Activated T-cell treated with anti-CD3 and anti-CD28 coated beads for 24 hours (primary cell): ENCODE measurements at regions not wholly inside any gene's neighbourhood (a gene's known extent, or its start where the extent isn't known, plus 50 kb on each side); places are given as distances from the start of the nearest gene placed in this dataset.
"Not testable (repeated sequence)": the region's sequence is repeated elsewhere in the genome, so short reads cannot be mapped to it uniquely, and the experiment has no call there.

Source experiments
- DNase-seq: peaks from one replicate; pipeline ENCODE4 v3.0.0-alpha.2; 2020; ENCODE audit warnings: low read depth

DNA sequence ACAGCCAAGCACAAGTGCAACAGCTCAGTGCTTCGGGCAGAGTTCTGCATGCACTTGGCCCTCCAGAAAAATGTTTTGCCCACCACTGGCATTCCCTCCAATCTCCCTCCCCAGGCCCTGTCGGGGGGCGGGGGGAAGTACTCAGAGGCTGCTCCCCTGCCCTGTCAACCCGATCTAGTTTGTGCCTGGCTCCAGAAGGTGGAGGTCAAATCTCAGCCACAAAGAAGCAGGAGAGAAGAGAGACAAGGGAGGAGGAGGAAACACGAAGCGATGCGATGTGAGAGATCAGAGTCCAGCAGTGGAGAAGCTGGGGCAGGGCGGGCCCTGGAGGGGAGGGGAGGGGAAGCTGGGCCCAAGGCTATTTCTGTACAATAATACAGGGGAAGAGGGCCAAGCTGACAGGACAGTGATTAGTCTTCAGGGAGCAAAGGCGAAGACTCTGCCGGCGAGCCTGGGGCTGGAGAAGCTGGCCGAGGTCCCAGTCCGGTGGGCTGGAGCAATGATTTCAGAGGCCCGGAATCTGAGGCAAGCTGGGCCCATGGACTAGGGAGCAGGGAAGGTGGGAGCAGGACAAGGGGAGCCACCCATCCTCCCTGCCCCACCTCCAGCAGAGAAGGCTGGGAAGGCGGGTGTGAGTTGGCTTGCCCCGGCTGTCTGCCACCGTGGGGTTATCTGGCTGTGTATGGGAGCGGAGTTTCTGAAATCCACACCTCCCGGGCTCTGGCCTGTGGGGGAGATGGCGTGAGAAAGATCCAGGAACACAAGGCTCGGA lies 167.1 kb downstream of the EFNB1 start:
- no peak for DNase-seq

DNA sequence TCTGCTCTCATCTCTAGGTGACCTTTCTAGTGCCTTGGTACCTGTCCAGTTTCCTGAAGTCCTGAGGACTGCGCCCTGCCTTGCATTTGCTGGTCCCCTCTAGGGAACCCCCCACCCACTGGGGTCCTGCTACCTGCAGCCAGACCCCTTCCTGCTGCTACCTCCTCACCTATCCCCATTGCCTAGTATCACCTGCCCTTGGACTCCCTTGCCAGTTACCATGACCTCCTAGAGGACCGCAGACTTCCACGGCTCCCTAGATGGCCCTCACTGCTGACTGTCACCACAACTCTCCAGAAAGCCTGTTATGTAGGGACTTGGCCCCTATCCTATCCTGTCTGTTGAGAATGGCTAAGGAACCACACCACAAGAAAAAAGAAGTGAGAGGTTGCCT lies 166.6 kb downstream of the EFNB1 start:
- no peak for DNase-seq

DNA sequence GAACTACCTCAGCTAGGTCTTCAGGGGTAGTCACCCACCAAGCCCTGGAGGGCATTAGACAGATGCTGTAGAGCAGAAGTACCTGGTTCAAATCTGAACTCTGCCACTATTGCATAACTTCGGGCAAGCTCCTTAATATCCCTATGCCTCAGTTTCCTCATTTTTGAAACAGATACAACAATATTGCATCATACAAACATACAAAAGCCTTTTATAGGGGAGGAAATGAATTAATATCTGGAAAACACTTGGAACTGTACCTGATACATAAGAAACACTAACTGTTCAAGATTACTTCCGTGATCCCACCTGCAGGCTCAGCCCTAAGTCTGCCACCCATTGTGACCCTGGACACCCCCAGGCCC lies 166.1 kb downstream of the EFNB1 start:
- no peak for DNase-seq

DNA sequence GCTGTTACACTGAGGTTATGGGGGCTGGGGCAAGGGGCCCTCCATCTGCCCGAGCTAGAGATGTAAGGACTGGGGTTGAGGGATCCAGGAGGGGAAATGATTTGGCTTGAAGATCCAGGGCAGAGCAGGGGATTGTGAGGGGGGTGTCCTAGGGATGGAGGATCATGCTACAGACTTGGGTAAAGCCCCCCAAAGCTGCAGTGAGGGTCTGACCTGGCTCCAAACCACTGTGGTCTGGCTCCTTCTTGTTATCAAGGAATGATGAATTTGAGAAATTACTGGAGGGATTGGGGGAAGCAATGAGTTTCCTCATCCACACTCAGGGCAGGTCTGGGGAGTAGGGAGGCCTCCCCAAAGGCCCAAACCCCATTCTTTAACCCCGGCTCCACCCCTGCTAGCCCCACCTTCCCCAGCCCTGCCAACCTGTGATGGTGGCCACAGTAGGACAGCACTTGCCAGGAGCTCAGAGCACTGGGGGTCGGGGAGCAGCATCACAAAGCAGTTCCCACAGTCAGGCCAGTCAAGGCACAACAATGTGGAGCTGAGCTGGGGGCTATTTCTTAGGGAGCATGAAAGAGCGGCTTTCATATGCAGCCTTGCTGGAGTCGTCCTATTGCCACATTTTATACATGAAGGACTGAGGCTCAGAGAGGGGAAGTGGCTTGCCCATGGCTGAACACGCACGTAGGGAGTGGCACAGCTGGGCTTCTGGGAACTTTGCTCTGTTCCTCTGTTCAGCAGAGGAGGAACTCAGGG lies 165.5 kb downstream of the EFNB1 start:
- no peak for DNase-seq

DNA sequence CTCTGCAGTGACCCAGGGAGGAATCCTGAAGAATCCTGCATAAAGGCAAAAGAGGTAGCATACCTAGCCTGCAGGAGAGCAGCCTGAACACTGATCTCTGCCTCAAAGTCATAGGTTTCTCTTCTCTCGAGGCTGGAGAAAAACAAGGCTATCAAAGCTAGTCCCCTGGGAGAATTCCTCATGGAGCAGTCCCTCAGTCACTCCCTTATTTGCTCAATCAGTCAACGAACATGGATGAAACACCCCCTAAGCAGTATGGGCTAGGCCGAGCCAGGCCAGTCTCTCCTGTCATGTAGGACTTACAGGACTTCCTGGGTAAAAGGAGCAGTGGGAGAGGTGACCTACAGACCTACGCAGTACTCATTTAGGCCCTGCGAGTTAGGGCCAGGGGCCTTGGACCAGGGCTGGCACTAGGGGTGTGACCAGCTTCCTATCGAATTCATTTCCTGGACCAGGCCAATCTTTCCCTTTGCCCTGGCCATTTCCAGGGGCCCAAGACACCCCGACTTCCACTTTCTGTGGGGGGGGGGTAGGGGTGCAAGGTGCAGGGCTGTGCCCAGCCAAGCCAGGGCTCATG lies 164.1 kb downstream of the EFNB1 start:
- DNase-seq: no peak

DNA sequence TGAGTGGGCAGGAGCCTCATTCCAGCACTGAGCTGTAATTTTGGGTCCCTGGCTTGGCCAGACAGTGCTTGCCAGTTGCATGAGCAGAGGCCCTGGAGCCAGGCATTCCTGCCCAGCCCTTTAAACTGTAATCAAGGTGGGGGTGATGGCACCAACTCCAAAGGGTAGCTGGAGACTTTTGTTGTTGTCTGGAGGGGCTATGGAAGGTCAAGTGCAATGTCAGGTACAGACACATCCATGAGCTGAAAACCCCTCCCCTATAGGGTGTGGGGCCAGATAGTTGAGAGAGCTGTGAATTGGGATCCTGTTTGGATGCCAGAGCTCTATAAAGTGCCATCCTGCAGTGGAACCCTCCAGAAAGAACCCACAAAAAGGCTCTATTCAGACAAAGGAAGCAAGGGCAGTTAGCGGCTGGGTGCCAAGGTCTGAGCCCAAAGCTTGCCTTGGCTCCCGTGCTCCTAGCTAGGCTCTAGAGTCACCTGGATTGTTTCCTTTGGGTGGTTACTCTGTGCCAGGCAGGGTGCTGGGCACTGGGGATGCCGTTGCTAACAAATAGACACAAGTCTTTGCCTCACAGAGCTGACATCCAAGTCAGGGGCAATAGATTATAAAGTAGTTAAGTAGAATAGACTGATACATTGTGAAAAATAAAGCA lies 163.0 kb downstream of the EFNB1 start:
- DNase-seq: no peak

DNA sequence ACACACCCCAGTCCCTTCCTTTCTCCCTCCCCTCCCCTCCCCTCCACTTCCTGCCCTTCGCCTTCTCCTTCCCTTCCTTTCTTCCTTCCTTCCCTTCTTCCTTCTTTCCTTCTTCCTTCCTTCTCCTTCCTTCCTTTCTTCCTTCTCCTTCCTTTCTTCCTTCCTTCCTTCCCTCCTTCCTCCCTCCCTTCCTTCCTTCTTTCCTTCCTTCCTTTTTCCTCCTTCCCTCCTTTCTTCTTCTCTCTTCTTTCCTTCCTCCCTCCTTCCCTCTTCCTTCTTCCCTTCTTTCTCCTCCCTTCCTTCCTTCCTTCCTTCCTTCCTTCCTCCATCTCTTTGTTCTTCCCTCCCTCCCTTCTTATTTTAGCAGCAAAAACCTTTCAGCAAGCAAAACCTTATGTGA lies 162.1 kb downstream of the EFNB1 start:
- no peak for DNase-seq

DNA sequence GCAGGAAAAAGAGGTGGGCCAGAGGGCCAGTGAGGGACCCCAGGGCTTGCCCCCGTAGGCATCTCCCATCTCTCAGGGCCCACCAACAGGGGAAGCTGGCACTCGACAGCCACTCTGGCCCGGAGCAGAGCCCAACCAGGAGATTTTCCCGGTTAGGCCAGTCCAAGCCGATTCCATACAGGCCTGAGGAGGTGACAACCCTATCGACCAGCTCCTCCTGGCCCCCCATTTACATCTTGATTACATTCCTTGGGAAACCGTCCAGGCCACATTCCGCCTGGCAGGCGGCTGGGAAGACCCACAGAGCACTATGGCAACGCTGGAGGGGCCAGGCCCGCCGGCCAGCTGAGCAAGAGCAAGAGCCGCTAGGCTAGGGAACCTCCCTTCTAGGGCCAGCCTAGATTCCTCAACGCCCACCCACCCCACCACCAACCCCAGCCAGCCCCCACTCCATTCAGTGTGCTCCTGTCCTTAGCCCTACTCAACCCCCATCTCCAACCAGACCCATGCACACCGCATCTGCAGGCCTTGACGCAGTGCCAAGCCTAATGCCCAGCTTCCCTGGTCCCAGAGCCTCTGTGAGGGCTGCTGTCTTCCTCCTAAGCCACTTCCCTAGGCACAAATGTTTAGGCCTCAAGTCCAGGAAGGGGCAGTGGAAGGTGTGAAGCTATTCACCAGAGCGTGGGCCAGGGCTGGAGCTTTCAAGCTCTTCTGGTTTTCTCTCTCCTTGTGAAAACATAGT lies 161.2 kb downstream of the EFNB1 start:
- DNase-seq: no peak

DNA sequence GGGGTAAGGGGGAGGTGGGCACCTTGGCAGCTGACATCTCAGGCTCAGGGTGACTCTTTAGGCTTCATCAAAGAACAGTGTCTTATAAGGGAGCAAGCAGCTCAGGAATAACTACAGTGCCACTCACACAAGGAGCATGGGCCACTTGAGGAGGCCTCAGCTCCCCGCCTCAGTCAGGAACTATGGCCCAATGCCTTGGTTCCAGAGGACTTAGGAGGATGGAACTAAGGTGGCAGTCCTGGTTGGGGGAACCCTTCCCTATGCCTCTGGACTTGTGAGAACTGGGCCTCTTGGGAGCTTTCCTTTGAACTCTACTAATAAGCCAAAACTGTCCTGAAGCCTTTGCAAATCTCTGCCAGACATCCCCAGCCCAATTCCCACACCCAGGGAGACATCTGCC lies 160.6 kb downstream of the EFNB1 start:
- DNase-seq: no peak

DNA sequence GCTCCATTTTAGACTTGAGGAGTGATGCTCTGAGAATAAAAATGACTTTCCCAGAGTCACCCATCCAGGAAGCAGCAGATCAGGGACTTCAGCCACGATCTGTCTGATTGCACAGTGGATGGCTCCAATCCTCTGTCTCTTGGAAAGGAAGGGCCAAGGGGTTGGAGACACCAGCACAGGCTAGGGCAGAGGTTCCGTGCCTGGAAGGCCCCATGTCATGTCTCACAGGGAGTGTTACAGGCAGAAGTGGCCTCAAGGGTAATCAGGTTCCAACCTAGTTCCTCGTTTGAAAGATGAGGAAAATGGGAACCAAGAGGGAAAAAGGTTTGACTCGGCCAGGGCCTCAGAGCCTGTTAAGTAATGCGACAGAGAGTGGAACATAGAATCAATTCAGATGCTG lies 160.0 kb downstream of the EFNB1 start:
- no peak for DNase-seq

DNA sequence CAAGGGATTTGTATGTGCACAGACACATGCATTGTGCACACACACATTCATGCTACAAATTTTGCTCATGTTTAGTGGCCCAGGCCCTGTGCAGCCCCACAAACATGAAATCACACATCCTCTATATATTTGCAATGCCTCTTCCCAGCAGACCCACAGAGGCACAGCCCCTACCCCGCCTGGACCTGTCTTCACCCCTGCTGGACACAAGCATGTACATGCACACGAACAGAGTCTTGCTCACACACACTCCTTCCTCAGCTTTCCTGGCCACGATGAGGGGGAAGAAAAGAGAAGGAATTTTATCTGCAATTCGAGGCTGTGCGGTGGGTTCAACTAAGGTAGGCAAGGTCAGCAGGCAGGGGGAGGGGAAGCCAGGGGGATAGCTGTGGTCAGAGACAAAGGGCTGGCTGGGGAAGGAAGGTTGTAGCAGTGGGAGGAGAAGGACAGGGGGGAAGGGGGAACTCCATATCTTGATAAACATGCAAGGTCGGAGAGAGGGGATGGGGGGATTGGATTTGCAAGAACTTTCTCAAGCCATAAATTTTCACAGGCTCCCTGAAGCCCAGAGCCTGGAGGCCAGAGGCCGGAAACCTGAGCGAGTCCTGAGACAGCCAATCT lies 156.4 kb downstream of the EFNB1 start:
- DNase-seq: no peak

DNA sequence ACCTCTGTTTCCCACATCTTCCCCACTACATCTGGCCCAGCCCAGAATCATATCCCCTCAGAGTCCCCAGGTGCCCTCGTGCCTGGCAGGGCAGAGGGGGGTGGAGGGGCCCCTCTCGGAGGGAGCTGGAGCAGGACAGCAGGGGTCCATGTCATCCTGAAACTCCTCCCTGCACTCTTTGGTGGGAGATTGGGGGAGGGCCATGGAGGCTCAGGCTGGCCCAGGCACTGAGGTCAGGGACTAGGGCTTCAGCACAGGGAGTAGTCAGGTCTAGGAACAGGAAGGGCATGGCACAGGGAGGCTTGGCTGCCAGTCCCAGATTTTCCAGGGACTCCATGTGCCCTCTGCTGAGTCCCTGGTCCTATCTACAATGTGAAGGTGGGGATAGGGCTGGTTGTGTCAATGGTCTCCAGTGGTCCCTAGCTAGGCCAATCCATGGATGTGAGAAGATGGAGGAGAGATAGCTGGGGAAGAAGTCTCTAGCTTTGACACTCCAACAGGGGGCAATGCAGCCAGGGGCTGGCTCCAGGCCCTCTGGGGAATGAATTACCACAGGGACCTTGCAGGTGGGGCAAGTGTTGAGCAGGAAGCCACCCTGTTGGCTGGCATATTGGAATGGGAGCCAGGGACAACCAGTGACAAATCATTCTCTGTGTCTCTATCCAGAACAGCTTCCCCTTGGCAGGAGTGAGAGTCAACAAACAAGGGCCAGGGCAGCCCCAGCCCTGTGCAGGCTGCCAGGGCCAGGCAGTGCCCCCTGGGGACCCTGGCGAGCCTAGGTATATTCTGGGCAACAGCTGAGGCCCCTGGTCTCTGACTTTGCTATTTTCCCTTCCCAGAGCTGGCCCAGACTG lies 154.4 kb downstream of the EFNB1 start:
- no peak for DNase-seq

DNA sequence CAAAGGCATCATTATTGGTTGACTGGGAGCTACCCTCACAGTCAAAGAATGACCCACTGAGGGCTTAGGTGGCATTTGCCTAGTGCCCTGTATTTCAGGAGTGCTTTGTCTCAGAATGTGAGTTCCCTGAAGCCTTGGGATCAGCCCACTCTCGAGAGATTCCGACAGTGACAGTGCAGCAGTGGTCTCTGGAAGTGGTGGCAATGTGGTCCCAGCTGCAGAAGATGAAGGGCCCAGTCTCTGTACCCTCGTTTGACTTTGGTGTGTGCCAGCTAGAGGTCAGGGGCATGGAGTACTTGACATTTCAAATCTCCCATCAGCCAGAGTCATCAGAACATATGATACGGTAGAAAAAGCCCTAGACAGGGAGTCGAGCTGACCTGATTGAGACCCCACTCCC lies 153.7 kb downstream of the EFNB1 start:
- DNase-seq: no peak

DNA sequence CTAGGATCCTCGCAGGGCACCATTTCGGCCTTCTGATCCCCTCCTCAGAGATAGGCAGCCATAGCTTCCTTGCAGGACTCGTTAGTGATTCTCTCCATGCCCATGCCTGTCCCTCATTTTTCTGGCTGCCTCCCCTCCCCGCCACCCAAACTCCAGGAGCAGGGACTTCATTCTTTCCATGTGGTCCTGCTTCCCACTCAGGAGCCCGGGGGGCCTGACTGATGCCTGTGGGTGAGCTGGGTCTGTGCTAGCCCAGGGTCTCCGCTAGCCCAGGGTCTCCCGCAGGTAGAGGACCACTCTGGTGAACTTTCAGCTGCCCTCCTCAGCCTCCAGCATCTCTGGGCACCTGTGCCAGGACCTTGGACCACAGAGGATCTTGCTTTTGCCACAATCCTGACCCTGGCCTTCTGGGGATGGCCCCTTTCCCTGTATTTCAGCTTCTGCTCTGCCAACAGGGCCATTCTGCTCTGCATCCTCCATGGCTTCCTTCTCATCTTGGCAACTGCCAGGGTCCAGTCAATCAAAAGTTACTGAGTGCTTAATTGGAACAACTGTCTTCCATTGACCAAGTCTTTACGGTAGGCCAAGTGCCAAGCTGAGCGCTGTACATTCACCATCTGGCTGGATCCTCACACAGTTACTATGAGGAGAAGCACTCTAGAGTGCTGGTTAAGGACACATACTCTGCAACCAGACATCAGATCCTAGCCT lies 152.2 kb downstream of the EFNB1 start:
- no peak for DNase-seq

DNA sequence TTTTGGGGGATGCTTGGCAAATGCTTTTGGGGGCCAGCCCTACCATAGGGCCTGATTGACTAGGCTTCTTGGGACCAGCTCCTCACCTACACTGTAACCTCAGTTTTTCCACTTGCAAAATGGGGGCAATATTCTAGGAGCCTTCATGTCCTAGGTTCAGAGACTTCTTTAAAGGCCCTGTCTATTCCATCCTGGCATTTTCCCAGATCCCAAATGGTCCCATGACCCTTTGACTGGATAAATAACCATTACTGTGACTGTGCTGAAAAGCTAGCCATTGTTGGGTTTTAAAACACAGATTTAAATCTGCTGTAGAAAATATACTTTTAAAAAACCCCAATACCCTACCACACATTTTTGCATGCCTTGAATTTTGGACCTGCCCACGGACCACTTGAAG lies 149.8 kb downstream of the EFNB1 start:
- DNase-seq: no peak

DNA sequence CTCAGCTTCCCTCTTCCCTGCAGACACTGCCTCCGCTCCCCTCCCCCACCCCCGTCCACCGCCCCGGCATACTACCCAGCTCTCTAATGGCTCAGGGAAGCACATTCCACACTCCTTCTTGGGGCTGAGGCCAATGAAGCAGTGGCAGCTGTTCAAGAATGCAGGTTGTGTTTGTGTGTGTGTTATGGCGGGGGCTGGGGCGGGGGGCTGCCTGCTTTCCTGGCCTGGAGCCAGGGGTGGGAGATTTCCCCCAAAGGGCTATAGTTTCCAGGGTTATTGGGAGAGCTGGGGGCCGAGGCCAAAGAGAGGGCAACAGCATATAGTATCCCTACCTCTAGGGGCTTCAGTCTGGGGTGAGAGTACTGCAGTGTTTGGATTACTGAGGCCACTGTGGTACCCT lies 149.4 kb downstream of the EFNB1 start:
- DNase-seq: no peak

DNA sequence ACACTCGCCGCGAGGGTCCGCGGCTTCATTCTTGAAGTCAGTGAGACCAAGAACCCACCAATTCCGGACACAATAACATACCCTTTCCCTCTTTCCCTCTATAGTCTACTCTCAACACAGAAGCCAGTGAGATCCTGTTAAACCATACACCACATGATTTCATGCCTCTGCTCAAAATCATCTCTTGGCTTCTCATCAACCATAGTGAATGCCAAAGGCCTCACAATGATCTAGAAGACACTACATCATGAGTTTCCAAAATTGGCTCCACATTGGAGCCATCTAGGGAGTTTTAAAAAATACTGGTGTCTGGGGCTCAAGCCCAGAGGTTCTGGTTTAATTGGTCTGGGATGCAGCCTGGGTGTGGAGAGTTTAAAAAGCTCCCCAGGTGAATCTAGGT lies 124.5 kb downstream of the EFNB1 start:
- no peak for DNase-seq

DNA sequence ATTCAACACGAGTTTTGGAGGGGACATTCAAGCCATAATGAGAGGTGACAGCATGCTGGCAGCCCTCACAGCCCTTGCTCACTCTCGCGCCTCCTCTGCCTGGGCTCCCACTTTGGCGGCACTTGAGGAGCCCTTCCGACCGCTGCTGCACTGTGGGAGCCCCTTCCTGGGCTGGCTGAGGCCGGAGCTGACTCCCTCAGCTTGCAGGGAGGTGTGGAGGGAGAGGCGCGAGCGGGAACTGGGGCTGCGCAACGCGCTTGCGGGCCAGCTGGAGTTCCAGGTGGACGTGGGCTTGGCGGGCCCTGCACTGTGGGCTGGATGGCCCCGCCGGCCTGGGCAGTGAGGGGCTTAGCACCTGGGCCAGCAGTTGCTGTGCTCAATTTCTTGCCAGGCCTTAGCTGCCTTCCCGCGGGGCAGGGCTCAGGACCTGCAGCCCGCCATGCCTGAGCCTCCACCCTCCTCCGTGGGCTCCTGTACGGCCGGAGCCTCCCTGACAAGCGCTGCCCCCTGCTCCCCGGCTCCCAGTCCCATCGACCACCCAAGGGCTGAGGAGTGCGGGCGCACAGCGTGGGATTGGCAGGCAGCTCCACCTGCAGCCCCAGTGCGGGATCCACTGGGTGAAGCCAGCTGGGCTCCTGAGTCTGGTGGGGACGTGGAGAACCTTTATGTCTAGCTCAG lies 123.3 kb downstream of the EFNB1 start:
- DNase-seq: not testable (repeated sequence)

DNA sequence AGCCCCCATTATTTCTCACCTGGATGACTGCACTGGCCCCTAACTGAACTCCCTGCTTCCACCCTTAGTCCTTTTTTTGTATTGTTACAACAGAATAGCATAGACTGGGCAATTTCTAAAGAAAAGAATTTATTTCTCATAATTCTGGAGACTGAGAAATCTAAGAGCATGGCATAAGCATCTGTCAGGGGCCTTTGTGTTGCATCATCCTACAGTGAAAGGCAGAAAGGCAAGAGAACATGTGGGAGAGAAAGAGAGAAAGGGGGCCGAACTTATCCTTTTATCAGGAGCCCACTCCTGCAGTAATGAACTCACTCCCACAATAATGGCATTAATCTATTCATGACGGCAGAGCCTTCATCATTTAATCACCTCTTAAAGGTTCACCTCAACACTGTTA lies 122.1 kb downstream of the EFNB1 start:
- DNase-seq: no peak
